Left ventricle myocardium superior (tissue), 1 donor: ENCODE measurements at regions not wholly inside any gene's neighbourhood (a gene's known extent, or its start where the extent isn't known, plus 50 kb on each side); places are given as distances from the start of the nearest gene placed in this dataset.
"Not testable (repeated sequence)": the region's sequence is repeated elsewhere in the genome, so short reads cannot be mapped to it uniquely, and the experiment has no call there.

Source experiments
- ATAC-seq: fragments of 200-7000 bp; cut with Tn5 transposase; one replicate; pipeline ENCODE4 v1.9.1; 2020; ENCODE audit warnings: mild to moderate bottlenecking, moderate library complexity
- DNase-seq: peaks from one replicate; pipeline ENCODE4 v3.0.0-alpha.2; 2020
- intact Hi-C: fragments of 100-400 bp; cut with micrococcal nuclease; formaldehyde crosslinking; loops from one replicate; pipeline ENCODE4 v1.11.0; 2022
- donor health status: DM: no; HTN: yes; CAD: no; lungs with severe emphysema.

DNA sequence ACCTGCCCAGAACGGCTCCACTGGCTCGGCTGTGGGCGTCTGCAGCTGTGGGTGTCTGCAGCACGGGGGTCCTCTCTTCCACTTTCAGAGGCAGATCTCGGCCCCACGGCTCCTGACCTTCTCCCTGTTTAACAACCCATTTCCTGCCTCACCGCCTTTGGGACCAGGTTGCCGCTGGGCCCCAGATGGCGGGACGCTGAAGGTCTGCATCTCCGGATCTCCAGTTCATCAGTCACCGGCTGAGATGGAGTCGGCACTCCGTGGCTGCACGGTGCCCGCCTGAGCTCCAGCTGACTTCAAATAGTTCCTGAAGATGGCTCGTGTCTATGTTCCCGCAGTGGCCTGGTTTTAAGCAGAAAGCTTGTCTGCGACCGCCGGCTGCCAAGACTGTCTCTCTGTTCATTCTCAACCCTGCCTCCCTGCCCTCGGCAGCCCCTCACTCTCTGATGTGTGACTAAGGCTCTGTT is 475.9 kb downstream of the BRD1 start:
- ATAC-seq (no peak), DNase-seq (no peak)
- intact Hi-C loops = no loop called here

DNA sequence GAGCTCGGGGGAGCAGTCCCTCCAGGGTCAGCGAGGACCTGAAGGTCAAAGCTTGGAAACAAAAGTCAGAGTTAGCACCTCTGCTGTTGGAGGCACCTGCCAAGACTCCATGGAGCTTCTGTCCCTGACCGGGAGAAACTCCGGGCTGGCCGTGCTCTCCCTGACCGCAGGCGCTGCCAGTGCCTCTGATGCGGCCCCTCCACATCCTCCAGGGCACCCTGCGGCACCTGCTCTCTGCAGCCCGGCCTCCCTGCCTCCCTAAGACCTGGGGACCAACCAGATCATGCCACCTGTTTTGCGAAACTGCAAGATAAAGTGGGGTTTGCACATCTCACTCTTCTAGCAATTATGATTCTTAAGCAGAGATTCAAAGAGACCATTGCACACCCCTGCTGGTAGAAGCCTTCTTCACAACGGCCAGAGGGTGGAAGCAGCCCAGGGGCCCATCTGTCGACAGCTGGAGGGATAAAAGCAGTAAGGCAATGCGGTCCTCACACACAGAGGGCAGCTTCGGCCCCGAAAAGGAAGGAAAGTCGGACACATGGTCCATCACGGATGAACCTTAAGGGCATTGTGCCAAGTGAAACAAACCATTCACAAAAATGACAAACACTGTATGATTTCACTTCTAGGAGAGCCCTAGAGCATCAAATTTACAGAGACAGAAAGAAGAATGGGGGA is 477.1 kb downstream of the BRD1 start:
- DNase-seq (no peak), ATAC-seq (no peak)
- intact Hi-C loops = no loop called here

DNA sequence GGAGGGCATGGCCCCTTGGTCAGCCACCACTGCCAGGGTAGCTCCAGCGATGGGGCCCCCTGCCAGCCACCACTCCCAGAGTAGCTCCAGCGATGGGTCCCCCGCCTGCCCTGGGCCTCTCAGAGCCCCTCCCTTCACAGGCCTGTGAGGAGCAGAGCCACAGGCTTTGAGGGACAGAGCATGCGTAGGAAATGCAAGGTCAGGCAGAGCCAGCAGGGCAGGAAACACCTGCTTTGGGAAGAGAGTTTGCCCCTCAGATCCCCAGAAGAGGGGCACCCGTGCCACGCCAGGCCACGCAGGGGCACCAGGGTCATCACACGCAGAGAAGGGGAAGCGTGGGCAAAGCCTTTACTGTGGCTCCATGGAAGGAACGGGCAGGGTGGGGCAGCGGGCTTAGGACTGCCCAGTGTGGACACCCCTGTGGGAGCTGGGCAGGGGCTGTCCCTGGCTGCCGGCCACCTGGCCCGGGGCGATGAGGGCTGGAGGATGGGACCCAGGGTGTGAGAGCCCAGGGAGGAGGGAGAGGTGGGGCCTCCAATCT is 477.8 kb downstream of the BRD1 start:
- no peak for ATAC-seq
- no peak for DNase-seq
- intact Hi-C loops = no loop called here

DNA sequence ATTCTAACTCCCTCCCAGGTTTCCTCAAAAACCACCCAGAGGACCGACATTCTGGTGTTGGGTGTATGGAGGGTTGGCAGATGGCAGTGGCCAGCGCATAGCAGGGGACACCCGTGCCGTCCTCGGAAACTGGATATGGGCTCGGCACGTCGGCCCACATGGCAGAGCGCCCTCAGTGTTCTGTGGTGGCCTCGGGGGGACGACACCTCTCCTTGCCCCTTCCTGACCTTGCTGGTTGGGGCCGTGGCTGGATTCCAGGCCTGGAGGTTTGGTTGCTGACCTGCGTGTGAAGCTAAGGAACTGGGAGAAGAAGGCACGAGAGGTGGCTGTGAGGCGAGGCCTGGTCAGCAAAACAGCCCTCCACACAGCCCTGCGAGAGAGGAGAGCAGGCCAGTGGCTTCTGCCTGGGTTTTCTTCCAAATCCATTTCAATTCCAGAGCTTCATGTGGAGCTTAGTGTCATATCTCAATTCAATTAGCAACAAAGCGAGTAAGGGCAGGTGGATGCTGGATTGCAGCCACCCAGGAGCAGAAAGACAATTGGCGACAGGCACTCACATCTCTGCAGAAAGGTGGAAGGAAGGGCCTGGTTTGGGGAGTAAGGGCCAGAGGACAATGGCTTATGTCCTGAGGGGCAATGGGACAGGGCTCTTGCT is 478.4 kb downstream of the BRD1 start:
- DNase-seq = no peak
- intact Hi-C loops = no loop called here
- ATAC-seq = no peak

DNA sequence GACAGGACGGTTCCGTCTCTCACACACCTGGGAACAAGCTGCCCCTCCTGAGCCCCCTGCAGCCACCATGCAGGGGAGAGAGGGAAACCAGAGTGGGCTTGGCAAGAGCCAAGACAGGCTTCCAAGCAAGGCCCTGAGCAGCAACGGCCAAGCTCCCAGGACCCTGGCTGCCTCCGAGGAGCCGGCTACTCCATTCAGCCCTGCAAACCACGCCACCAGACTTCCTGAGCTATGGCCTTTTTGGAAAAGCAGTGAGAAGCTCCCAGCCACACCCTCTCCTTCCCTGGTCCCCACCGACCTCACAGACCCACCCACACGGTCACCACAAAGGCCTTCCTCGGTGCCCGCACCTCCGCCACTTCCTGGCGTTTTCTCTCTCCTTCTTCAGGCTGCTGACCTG is 479.0 kb downstream of the BRD1 start:
- intact Hi-C loops = no loop called here
- DNase-seq (no peak), ATAC-seq (no peak)

DNA sequence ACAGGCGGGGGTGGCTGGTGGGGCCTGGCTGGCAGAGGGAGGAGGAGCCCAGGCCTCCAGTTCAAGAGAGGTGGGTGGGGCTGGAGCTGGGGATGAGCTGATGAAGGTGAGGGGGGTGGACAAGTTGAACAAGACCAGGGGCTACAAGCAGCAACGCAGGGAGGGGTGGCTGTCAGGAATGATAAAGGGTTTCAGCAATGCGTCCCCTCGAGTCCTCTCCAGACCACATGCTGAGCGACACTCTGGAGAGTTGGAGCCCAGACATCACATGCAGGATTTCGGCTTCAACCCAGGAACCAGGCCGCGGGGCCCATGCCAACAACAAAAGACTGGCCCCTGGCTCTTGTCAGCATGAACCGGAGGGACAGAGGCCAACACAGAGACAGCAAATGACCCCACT is 480.3 kb downstream of the BRD1 start:
- DNase-seq (no peak), ATAC-seq (no peak)
- intact Hi-C loops = no loop called here

DNA sequence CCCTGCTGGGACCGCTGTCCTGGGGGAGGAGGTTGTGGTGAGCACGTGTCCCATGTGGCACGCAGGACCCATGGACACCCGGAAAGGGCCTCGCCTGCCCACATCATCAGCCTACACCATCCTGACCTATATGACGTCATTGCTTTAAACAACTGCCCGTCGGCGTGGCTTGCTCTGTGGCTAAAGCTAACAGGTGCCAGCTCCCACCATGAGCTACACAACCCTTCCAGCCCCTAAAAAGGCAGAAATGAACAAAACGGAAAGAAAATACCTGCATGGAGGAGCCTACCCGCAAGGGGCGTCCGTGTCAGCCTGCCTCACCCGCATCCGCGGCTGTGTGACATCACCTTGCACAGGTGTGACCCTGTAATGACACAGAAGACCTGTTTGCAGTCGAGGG is 481.8 kb downstream of the BRD1 start:
- intact Hi-C loops = no loop called here
- DNase-seq (no peak), ATAC-seq (no peak)

DNA sequence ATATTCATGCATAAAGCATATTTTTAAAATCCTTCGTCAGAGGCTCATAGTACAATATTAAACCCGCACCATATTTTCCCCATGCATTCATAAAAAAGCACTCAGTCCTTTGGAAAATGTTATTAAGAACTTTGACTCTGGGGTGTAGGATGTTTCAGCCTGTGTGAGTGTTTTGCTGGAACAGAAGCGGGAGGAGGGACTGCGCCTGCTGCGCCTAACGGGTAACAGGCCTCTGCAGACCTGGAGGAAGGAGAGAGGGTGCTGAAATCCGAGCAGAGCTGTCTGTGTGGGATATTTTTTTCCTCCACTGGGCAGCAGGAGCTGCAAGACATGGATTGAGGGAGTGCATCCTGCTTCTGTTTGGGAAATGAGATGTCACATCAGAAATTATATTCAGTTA is 483.0 kb downstream of the BRD1 start:
- no peak for DNase-seq
- ATAC-seq = no peak
- intact Hi-C loops = no loop called here

DNA sequence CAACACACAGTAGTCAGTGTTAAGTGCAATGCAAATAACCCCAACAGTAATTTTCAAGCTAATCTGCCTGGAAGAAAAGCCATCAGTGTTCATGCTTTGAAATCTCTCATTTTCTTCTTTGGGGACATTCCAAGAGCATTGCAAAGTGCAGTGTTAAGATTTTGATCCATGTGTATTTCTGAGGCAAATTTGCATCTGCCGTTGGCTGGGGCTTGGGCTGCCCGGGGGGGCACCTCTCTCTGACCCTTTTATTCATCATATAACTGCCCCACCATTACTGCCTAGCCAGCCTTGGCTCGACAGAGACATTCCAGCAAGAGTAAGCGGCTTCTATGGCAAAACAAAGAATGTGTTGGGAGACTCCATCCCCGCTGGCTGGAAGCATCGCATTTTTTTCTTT is 483.5 kb downstream of the BRD1 start:
- ATAC-seq = no peak
- no peak for DNase-seq
- intact Hi-C loops = no loop called here

DNA sequence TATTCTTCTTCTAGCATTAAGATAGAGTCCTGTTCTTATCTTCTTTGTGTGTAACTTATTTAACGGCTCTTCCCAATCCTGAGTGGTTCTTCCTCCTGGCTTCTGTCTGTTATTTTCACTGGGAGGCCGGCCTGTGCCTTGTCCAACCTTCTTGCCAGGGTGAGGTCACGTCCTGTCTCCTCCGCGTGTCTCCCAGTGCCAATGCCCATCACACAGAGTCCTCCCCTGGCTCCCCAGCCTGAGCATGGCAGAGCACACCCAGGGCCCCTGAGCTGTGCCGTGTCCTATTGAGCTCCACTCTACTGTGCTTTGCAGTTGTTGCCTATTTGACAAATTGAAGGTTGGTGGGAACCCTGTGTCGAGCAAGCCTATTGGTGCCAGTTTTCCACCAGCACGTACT is 487.3 kb downstream of the BRD1 start:
- DNase-seq (no peak), ATAC-seq (no peak)
- intact Hi-C loops = no loop called here

DNA sequence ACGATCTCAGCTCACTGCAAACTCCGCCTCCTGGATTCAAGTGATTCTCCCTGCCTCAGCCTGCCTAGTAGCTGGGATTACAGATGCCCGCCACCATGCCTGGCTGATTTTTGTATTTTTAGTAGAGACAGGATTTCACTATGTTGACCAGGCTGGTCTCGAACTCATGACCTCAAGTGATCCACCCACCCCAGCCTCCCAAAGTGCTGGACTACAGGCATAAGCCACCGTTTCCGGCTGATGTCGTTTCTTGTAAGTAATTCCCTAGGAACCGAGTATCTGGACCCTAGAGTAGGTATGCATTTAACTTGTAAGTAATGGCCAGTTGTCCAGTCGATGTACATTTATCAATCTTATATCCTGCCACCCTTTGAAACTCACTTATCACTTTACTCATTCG is 491.2 kb downstream of the BRD1 start:
- ATAC-seq, DNase-seq, intact Hi-C loops: not testable (repeated sequence)

DNA sequence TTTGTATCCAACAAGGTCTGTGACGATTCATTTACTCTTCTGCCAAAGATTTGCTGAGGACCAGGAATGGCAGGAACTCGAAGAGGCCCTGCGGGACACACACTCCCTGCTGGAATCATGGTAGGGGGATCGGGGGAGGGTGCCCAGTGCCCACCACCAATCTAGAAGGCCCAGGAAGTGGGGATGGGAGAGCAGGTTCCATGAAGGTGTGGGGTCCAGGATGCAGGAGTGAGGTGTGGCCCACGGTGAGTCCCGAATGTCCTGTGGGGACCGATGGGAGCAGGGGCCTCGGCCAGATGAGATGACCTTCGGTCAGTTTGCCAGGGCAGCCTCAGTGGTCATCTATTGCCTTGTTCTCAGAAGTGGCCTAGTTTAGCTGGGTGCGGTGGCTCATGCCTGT is 492.7 kb downstream of the BRD1 start:
- ATAC-seq (no peak), DNase-seq (no peak)
- intact Hi-C loops = no loop called here

DNA sequence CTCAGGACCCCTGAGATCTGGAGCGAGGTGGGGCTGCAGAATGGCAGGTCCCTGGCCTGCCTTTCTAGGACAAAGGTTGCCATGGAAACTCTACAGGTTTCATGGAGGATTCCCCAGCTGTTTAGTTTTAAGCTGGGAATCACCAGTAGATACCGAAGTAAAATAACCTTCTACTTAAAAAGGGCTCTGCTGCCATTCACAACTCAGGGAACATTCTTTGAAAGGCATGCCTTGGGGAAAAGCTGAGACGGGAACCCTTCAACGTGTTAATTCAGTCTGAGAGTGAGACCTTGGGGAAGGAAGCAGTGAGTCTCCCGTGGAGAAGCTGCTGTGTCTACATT is 493.3 kb downstream of the BRD1 start:
- DNase-seq (no peak), ATAC-seq (no peak)
- intact Hi-C loops = no loop called here

DNA sequence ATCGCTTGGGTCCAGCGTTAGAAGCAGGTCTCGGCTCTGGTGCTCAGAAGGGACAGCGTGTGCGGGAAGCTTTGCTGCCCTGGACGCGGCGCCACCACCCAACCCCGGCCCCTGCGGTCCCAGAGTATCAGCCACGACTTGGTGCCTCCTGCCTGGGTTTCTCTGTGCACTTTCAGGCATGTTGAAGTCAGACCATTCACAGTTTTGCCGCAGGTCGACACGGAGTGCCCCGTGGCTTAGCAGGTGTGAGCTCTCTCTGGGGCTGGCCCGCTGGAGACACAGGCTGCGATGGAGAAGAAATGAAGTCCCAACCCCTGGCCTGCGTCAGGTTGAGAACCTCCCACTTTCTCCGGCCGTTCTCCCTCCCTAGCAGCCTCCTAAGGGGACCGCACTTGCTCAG is 494.5 kb downstream of the BRD1 start:
- intact Hi-C loops = no loop called here
- ATAC-seq (no peak), DNase-seq (no peak)

DNA sequence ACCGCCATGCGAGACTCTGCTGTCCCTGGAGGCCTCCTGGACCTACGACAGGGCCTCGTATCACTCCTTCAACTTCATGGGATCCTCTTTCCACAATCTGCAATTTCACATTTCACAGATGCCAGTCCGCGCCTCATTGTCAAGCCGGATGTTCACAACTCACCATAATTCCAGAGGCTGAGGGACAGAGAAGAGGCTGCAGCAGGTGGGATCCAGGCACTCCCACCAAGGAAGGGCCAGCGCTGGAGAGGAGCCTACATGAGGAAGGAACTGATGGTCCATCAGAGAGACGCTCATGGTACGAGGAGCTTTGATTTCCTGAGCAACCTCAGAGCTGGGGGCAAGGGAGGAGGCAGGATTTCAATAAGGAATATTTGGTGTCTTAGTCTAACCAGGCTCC is 495.0 kb downstream of the BRD1 start:
- intact Hi-C loops = no loop called here
- no peak for ATAC-seq
- no peak for DNase-seq

DNA sequence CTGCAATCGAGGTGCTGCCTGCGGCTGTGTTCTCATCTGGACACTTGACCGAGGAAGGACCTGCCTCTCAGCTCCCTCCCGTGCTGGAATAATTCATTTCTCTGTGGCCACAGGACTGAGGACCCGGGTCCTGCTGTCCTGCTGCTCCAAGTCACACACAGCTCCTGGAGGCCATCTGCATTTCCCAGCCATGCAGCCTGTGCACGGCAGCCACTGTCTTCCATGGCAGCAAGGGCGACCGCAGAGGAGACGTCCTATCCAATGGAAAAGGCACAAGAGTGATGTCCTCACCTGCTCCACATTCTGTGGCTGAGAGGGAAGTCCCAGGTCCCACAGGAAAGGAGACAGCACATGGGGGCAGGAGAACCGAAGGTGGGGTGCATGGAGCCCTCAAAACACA is 495.8 kb downstream of the BRD1 start:
- ATAC-seq (no peak), DNase-seq (no peak)
- intact Hi-C loops = no loop called here

DNA sequence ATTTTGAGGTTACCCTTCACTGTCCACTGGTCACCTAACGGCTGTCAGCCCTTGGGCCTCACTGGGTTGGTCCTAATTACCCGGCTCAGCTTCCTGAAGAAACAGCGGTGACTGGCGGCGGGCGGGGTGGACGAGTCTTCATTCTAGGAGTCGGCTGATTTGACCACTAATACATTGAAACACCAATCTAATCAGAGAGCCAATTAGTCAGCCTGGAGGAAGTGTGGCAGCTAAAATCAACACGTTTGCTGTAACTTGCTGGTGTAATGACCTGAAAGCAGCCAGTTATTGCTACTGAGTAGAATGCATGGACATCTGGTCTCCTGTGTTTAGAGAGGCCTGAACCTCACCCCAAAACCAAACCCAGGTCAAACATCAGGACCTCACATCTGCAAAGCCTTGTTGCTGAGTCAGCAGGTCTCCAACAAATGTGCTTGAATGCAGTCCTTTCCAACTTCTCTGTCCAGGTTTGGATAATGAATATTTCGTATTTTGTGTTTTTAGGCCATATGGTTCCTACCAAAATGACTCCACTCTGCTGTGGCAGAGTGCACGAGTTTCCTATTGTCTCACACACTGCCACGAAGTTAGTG is 496.4 kb downstream of the BRD1 start:
- intact Hi-C loops = no loop called here
- ATAC-seq (no peak), DNase-seq (no peak)

DNA sequence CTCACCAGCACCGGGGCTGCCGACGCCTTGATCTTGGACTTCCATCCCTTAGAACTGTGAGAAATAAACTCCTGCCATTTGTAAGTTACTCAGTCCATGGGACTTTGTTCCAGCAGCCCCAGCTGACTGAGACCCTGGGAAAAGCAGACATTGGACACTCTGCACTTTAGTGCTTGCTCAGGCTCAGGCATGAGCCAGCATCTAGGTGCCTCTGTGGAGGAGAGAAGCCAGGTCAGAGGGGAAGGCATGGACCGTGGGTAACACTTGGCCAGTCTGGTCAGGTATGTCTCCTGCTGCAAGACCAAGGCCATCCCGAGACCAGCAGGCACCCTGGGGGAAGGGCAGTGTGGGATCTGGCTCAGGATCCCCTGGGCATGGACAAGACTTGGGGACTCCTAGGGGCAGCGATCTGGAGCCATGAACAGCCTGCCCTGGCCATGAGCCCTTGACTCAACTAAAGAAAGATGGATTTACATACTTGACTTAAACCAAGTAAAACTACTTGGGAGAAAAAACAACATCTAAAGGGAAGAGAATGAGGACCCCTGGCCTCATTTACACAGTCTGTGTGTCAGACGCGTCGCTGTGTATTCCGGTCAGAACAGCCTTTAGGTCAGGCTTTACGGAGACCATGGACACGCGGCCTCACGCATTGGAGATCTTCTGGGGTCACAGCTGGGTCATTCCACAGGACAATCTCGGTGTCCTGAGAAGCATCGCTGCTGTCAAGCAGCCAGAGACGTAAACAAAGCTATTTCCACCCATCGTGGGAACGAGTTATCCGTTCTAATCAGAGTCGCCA is 497.1 kb downstream of the BRD1 start:
- ATAC-seq (no peak), DNase-seq (no peak)
- intact Hi-C loops = no loop called here

DNA sequence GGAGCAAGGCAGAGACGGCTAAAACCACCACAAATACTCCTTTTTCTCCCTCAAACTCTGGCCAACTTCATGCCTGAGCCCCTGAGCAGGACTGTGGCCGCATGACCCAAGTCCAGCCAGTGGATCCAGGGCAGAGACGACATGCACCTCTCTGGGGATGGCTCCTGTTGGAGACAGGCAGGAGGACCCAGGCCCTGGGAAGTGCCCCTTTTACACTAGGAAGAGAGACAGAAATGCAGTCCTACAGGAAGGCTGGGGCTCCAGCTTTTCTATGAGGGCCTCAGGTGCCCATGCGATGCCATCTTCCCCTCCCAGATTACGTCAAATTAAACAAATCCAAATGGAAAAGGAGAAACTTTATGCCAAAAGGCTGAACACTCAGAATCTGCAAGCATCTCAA is 498.0 kb downstream of the BRD1 start:
- ATAC-seq = no peak
- intact Hi-C loops = no loop called here
- no peak for DNase-seq
